Neutrophil (primary cell): ENCODE measurements at regions not wholly inside any gene's neighbourhood (a gene's known extent, or its start where the extent isn't known, plus 50 kb on each side); places are given as distances from the start of the nearest gene placed in this dataset.

Experiments
- H3K27ac ChIP-seq: fragments of 200-600 bp; sonication (generic); 2 replicates; pipeline ENCODE4 v1.5.1; 2016; ENCODE audit warnings: mild to moderate bottlenecking, moderate library complexity
- H3K27me3 ChIP-seq: fragments of 200-600 bp; sonication (generic); 2 replicates; pipeline ENCODE4 v1.6.0; 2016; ENCODE audit warnings: mild to moderate bottlenecking
- H3K36me3 ChIP-seq: fragments of 200-600 bp; sonication (generic); 2 replicates; pipeline ENCODE4 v1.5.1; 2017
- H3K4me1 ChIP-seq, 2 experiments: fragments of 200-600 bp in 1 of 2; sonication (generic) in 1 of 2; 1 replicate in 1 of 2; 2 replicates in 1 of 2; pipeline versions ENCODE4 v1.5.1 to v1.6.1; 2013 to 2016; ENCODE audit warnings: low read depth in 1 of 2, low read length in 1 of 2, mild to moderate bottlenecking in 1 of 2, moderate library complexity in 1 of 2; ENCODE audit not compliant: control insufficient read depth in 1 of 2, insufficient read depth in 1 of 2
- H3K4me3 ChIP-seq, 2 experiments: fragments of 200-600 bp in 1 of 2; sonication (generic) in 1 of 2; 1 replicate in 1 of 2; 2 replicates in 1 of 2; pipeline ENCODE4 v1.5.1; 2013 to 2016; ENCODE audit warnings: low read depth in 1 of 2, low read length in 1 of 2, mild to moderate bottlenecking in 1 of 2, moderate library complexity in 1 of 2
- H3K9me3 ChIP-seq: fragments of 200-600 bp; sonication (generic); 2 replicates; pipeline ENCODE4 v1.5.1; 2016
- CTCF ChIP-seq: fragments of 200-600 bp; sonication (generic); IDR thresholded peaks from 2 replicates; pipeline ENCODE4 v1.5.1; 2016; ENCODE audit warnings: antibody characterized with exemption

GRCh38 chr2:235324324-235324723 is 169.5 kb upstream of the AGAP1 start:
- no peaks in the 10 kb centered on the region for H3K9me3 ChIP-seq
- no peak overlapping the region for H3K4me3 ChIP-seq
- H3K36me3 ChIP-seq, result no peaks in the 10 kb centered on the region
- peaks cover 6% of the 10 kb centered on the region for H3K27me3 ChIP-seq
- no peak overlapping the region for H3K27ac ChIP-seq
- no peaks in the 10 kb centered on the region for H3K4me1 ChIP-seq
- no peak for TF ChIP-seq CTCF

GRCh38 chr2:235325151-235325550 is 168.7 kb upstream of the AGAP1 start:
- no peak overlapping the region for H3K27ac ChIP-seq
- H3K4me1 ChIP-seq, result no peaks in the 10 kb centered on the region
- no peak overlapping the region for H3K4me3 ChIP-seq
- no peaks in the 10 kb centered on the region for H3K9me3 ChIP-seq
- H3K27me3 ChIP-seq, result peaks cover 6% of the 10 kb centered on the region
- H3K36me3 ChIP-seq, result no peaks in the 10 kb centered on the region
- no peak for TF ChIP-seq CTCF

- Histone ChIP-seq H3K4me3 (no peak overlapping the region), H3K36me3 (no peaks in the 10 kb centered on the region), H3K4me1 (no peaks in the 10 kb centered on the region), H3K27me3 (peaks cover 6% of the 10 kb centered on the region), H3K27ac (no peak overlapping the region), H3K9me3 (no peaks in the 10 kb centered on the region)
- TF ChIP-seq CTCF, result no peak
Measured at GRCh38 chr2:235328991-235329390, 164.9 kb upstream of the AGAP1 start.

GRCh38 chr2:235330775-235331451 is 162.9 kb upstream of the AGAP1 start:
- TF ChIP-seq CTCF, result no peak
- Histone ChIP-seq H3K4me3 (no peak overlapping the region), H3K9me3 (no peaks in the 10 kb centered on the region), H3K36me3 (no peaks in the 10 kb centered on the region), H3K27ac (no peak overlapping the region), H3K27me3 (no peaks in the 10 kb centered on the region), H3K4me1 (no peaks in the 10 kb centered on the region)

- Histone ChIP-seq H3K27me3 (no peaks in the 10 kb centered on the region), H3K36me3 (no peaks in the 10 kb centered on the region), H3K27ac (no peak overlapping the region), H3K4me3 (no peak overlapping the region), H3K9me3 (no peaks in the 10 kb centered on the region), H3K4me1 (no peaks in the 10 kb centered on the region)
- TF ChIP-seq CTCF, result no peak
Measured at GRCh38 chr2:235332240-235332890, 161.5 kb upstream of the AGAP1 start.
